Embryonic facial prominence (tissue), 1 donor: ENCODE measurements at regions not wholly inside any gene's neighbourhood (a gene's known extent, or its start where the extent isn't known, plus 50 kb on each side); places are given as distances from the start of the nearest gene placed in this dataset.

Experiments
- DNase-seq: peaks from one replicate; pipeline ENCODE4 v3.0.0-alpha.2; 2016; ENCODE audit errors: extremely low spot score

GRCh38 chr6:169949511-169950097, 198.2 kb downstream of the ERMARD start:
- no peak for DNase-seq

DNA sequence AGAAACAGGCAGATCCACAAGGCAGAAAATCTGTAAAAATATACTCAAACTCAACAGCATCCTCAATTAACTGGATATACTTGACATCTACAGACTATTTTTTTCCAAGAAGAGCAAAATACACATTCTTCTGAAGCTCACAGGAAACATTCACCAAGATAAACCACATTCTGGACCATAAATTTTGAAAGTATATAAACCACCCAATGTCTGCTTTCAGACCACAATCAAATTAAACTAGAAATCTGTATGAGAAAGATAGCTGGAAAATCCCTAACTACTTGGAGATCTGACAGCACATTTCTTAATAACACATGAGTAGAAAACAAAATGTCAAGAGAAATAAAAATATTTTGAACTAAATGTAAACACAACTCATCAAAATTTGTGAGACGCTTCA, 195.5 kb downstream of the ERMARD start:
- DNase-seq: no peak

GRCh38 chr6:169945117-169945516, 193.7 kb downstream of the ERMARD start:
- no peak for DNase-seq

DNA sequence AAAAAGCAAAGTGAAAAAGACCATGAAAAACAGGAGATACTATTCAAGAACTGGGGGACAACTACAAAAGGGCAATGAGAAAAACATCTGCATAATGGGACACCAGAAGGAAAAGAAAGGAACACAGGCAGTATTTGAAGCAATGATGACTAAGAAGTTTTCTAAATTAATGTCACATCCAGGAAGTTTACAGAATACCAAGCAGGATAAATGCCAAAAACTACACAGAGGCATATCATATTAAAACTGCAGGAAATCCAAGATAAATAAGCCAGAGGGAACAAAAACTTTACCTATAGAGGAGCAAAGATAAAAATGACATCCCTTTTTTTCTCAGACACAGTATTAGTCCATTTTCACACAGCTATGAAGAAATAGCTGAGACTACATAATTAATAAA, 193.0 kb downstream of the ERMARD start:
- DNase-seq: no peak

DNA sequence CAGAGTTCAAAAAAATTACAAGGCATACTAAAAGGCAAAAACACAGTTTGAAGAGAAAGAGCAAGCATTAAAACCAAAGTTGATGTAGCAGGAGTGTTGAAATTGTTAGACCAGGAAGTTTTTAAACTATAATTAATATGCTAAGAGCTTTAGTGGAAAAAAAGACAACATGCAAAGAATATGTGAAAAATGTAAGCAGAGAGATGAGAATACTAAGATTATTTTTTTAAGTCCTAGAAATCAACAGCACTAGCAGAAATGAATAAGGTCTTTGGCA, 192.6 kb downstream of the ERMARD start:
- DNase-seq: no peak

- DNase-seq: no peak
These were observed 192.0 kb downstream of the ERMARD start for GRCh38 chr6:169943241-169944060.

DNA sequence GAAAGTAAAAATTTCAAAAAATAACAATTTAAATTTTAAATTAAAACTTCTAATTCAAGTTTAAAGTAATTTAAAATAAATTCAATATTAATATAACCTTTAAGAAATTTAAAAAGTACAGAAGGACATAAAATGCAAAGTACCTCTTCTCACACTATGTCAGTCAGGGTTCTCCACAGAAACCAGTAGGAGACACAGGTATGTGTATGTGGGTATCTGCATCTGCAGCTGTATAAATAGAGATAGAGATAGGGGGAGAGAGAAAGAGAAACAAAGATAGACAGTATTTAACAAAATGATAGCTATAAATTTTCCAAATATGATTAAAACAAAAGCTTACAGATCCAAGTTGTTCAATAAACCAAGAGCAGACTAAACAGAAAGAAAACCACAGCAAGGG, 190.8 kb downstream of the ERMARD start:
- no peak for DNase-seq

DNA sequence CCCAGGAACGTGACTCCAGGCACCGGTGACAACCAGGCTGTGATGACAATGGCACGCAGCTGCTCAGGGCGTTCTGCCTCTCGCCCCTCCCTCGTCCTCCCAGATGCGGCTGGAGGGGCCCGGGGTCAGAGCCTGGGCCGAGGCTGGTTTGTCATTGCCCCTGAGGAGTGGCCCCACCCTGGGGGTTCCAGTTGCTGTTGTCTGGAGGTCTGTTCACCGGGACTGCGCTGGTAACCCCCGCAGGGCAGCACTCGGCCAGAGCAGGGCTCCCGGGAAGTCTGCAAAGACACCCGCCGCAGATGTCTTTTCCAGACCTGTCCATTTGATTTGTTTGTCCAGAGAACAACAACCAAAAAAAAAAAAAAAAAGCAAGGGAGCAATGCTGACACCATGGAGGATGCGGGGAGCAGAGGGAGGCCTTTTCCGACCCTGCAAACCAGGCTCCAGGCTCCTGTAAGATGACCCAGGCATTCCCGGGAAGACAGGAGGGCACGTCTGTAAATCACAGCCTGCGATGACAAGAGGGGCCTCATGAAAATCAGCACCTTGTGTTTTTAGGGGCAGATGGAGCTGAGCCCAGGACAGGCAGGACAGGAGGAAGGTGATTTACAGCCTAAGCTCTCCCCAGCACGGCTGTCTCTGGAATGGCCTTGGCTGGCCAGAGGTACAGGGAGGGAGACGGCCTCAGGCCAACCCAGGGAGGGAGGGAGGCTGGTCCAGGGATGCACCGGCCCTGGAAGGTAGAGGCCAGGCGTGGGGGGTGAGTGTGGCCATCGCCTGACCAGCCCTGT, 189.3 kb downstream of the ERMARD start:
- DNase-seq: no peak

DNA sequence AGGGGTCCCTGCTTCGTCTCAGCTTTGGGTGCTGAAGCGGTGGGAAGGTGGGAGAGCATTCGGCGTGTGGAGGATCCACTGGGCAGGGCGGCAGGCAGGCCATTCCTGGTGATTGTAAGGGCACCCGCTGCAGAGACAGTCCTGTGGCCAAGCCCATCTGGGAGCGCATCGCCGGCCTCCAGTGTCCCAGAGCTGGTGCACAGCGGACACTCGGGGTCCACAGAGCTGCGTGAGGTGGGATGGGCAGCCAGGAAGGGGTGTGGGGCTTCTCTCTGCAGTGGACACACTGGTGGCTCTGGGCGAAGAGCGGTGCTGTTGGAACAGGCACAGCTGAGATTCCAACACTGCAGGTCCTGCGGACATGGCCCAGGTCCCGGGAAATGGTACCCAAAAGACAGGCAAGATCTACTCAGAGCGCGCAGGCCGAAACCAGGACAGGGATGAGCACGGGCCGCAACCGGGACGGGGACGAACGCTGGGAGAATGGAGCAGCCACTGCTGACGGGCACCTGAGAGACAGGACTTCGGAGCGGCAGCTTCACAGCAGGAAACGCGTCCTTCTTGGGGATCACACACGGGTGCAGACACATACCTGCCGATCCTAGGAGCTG, 188.2 kb downstream of the ERMARD start:
- no peak for DNase-seq

DNA sequence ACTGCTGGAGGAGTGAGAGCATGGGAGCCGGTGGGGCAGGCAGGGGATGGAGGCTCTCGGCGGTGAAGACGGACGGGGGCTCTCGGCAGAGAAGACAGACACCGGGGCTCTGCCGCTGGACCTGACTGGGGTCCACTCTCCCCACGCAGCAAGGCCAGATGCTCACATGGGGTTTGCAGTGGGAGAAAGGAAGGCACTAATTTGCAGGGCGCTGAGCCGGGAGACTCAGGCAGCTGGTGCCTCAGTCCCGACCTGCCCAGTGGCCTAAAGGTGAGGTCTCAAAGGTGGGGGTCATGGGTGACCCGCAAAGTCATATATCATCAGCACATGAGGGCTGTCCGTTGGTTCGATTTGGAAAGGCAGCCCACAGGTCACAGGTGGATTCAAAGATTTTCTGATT, 187.3 kb downstream of the ERMARD start:
- no peak for DNase-seq

DNA sequence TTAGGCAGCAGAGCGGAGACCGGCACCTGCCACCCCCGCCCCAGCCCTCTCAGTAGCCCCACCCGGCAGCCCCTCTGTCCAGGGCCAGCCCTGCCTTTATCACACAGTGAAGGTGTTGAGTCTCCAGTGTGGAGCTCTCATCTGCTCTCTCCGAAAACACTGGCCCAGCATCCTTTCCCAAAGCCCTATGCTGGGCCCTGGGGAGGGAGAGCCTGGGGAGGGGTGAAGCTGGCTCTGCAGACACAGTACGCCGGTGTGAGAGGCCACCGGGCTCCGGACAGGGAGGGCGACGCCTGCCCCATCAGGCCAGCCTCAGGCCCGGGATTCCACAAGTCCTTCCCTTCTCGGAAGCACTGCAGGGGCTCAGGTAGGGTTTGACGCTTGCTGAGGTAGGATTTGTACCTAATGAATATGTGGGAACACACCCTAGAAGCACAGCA, 186.9 kb downstream of the ERMARD start:
- no peak for DNase-seq

DNA sequence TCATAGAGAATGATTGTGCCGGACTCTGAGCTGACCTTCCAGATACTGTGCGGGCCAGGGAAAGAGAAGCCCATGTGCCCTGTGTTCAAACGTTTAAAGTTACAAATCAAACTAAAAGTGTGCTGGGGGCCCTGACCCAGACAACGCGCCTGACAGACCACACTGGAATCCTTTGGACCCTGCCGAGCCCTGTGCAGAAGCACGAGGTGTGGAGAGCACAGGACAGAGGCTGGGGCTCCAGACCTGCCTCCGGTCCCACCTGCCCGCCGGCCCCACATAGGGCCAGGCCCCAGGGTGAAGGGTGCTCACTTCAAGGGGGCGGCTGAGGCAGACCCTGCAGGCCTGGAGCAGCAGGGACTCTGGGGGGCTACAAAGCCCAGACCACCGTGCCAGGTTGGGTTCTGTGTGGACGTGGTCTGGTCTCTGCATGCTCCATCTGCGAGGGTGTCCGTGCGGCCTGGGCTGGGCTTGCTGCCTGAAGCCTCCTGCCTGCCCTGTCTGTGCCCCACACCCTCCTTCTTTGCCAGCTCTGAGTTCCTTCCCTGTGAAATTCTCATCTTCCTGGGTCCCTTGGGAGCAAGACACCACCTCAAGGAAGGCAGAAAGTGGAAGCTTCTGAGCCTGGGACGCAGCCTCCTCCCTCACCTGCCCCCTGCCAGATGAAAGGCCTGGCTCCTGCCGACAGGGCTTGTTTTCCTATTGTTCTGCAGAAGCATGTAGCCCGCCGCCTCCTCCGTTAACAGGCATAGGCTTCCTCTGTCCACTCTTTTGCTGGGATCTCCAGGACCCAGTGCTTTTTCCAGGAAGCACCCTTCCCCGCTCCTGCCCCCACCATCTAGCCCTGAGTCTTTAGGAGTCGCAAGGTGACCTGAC, 186.2 kb downstream of the ERMARD start:
- DNase-seq: no peak

DNA sequence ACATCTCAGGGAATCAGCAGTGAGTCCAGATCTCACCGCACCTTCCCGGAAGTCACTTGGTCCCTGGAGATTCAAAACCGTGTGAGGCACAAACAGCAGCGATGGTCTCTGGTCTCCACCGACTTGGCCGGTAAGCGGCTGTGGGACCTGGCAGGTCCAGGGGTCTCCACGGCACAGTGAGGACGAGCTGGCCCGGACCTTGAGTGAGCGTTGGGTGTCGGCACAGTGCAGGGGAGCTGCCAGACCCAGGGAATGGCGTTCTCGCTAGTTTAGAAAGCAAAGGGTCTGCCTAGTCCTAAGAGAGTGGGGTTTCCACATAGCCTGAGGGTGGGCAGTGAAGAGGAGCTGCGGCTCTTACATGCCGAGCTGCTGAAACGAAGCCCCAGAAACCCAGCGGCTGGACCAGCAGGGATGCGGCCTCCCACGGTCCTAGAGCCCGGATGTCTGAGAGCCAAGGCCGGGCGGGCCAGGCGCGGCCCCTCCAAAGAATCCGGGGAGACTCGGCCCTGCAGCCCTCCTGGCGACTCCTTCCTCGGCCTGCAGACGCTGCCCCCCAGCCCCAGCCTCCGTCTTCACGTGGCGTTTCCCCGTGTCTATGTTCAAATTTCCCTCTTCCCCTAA, 185.0 kb downstream of the ERMARD start:
- no peak for DNase-seq

- DNase-seq: no peak
These were observed 184.4 kb downstream of the ERMARD start for GRCh38 chr6:169935861-169936260.

GRCh38 chr6:169935348-169935718, 183.9 kb downstream of the ERMARD start:
- no peak for DNase-seq

- no peak for DNase-seq
These were observed 183.4 kb downstream of the ERMARD start for GRCh38 chr6:169934699-169935347.

DNA sequence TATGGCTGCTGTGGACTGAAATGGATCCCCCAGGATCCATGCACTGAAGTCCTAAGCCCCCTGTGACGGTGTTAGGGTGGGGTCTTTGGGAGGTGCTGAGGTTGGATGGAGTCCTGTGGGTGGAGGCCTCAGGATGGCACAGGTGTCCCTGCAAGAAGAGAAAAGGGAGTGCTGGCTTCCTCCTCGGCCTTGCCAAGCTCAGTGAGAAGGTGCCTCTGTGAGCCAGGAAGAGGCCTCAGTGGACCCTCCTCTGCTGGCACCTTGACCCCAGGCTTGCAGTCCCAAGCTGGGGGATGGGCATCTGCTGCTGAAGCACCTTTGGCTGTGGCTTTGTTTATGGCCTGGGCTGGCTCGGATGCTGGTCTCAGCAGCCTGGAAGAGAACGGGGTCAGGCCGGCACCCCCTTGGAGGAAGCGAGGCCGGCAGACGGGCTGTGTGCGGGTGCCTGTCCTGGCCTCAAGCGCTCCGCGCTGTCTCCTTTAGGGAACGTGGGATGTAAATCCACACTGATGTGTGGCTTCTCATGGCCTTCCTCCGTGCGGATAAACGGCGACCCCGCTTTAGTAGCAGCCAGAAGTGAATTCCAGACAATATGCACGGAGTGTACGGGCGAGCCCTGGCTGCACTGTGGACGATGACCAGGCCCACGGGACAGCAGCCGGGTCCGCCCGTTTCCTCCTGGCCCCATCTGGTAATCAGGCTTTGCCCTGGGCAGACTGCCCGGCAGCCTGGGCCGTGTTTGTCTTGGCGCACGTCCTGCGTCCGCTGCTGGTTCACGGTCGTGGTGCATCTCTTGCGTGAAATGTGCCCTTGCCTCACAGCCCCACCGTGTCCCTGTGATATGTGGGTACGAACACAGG, 182.6 kb downstream of the ERMARD start:
- no peak for DNase-seq

GRCh38 chr6:169933251-169933821, 181.9 kb downstream of the ERMARD start:
- DNase-seq: no peak

DNA sequence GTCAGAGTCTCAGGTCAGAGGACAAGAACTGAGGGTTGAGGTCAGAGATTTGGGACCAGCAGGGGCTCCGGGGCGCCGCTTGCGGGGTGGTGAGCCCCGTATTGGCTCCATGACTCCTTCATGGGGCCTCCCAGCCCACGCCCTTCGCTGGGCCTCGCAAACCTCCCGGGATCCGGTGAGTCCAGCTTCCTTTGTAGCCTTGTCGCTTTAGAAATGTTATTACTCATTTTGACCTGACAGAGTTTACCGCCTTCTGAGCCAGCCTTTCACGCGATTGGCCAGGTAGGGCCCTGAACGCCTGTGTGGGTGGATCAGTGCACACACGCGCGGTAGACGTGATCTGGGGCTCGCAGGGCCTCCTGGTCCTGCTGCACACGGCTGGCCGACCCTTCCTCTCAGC, 181.1 kb downstream of the ERMARD start:
- DNase-seq: no peak
